Tibial nerve (tissue), 3 donors: ENCODE measurements at regions not wholly inside any gene's neighbourhood (a gene's known extent, or its start where the extent isn't known, plus 50 kb on each side); places are given as distances from the start of the nearest gene placed in this dataset.

Source experiments
- CTCF ChIP-seq, 5 experiments: fragments of 200-600 bp in 3 of 5; fragments of 450-650 bp in 2 of 5; sonication (generic) in 3 of 5; IDR thresholded peaks; one replicate each; pipeline ENCODE4 v1.5.1; 2016 to 2019; ENCODE audit warnings: antibody characterized with exemption in 5 of 5, mild to moderate bottlenecking in 3 of 5, moderate library complexity in 2 of 5
- POLR2A ChIP-seq, 2 donors: fragments of 450-650 bp; IDR thresholded peaks; one replicate each; pipeline ENCODE4 v1.6.1; 2017; ENCODE audit warnings: antibody characterized with exemption in 2 of 2, mild to moderate bottlenecking in 2 of 2, moderate library complexity in 2 of 2

- TF ChIP-seq CTCF (IDR thresholded peaks at IDR 0.05) (no peak), POLR2A (IDR thresholded peaks at IDR 0.05) (no peak)
Measured at GRCh38 chr2:126389446-126389845, 266.5 kb upstream of the GYPC start.
